Right cardiac atrium (tissue), 5 donors: ENCODE measurements at regions not wholly inside any gene's neighbourhood (a gene's known extent, or its start where the extent isn't known, plus 50 kb on each side); places are given as distances from the start of the nearest gene placed in this dataset.
"Not testable (repeated sequence)": the region's sequence is repeated elsewhere in the genome, so short reads cannot be mapped to it uniquely, and the experiment has no call there.

ENCODE experiments used
- ATAC-seq, 2 donors: fragments of 200-7000 bp; cut with Tn5 transposase; one replicate each; pipeline versions ENCODE4 v1.8.0 to v1.9.1; 2020; ENCODE audit warnings: moderate library complexity in 2 of 2, mild to moderate bottlenecking in 1 of 2
- DNase-seq, 3 donors: peaks; one replicate each; pipeline ENCODE4 v3.0.0-alpha.2; 2020
- H3K27ac ChIP-seq: one replicate; pipeline ENCODE4 v1.5.1; 2013; ENCODE audit warnings: mild to moderate bottlenecking, low read length, control low read depth, moderate library complexity
- H3K27me3 ChIP-seq: one replicate; pipeline ENCODE4 v1.6.1; 2013; ENCODE audit not compliant: control insufficient read depth, insufficient read depth
- H3K4me1 ChIP-seq: one replicate; pipeline ENCODE4 v1.6.1; 2013; ENCODE audit warnings: low read length; ENCODE audit not compliant: control insufficient read depth, insufficient read depth
- H3K4me3 ChIP-seq: one replicate; pipeline ENCODE4 v1.5.1; 2013; ENCODE audit warnings: low read length, control low read depth
- H3K9me3 ChIP-seq: one replicate; pipeline ENCODE4 v1.6.1; 2013; ENCODE audit warnings: low read length; ENCODE audit not compliant: control insufficient read depth
- WGBS: extraction: QIAGEN DNeasy Blood & Tissue Kit; methylation state at CpG from one replicate; pipeline ENCODE4 v1.1.7; 2013; 5-methylcytosine and 5-hydroxymethylcytosine counted together
- intact Hi-C, 4 donors: fragments of 100-400 bp; cut with DNase I; formaldehyde crosslinking; loops; one replicate each; pipeline versions ENCODE4 v1.11.0 to v1.14.0; 2022 to 2023
- donor health status: healthy with polysubstance abuse.
- donor health status: DM: no; HTN: yes; CAD: no.
- donor health status: DM: no; HTN: no; CAD: no.
- donor health status: DM: no; HTN: yes; CAD: no; lungs with severe emphysema.
- donor health status: DM: yes; HTN: yes; CAD: no.

- not testable (repeated sequence) for ATAC-seq, H3K27ac ChIP-seq, H3K27me3 ChIP-seq, H3K4me3 ChIP-seq, H3K9me3 ChIP-seq, DNase-seq, H3K4me1 ChIP-seq
- 69% methylated on average over 11 of the region's 11 CpGs for WGBS
- intact Hi-C loops: loop anchor here in 3 of 4 donors (10.0 kb wide), 3 partner anchors 452 to 612 kb away; no protein-coding TSS in a partner anchor
Measured at GRCh38 chr2:230617256-230617706, 95.4 kb upstream of the CAB39 start.

- Histone ChIP-seq H3K4me3 (no peak overlapping the region), H3K4me1 (no peaks in the 10 kb centered on the region), H3K27ac (no peak overlapping the region), H3K27me3 (no peaks in the 10 kb centered on the region), H3K9me3 (no peaks in the 10 kb centered on the region)
- intact Hi-C loops: loop anchor here in 3 of 4 donors (10.0 kb wide), 3 partner anchors 455 to 615 kb away; no protein-coding TSS in a partner anchor
- ATAC-seq (no peak), DNase-seq (no peak)
- 78% methylated on average over 8 of the region's 8 CpGs for WGBS
Measured at GRCh38 chr2:230619491-230619890, 93.2 kb upstream of the CAB39 start.

GRCh38 chr2:230625220-230625619 lies 87.4 kb upstream of the CAB39 start:
- ATAC-seq, H3K27me3 ChIP-seq, intact Hi-C loops, H3K4me3 ChIP-seq, DNase-seq, H3K27ac ChIP-seq, H3K4me1 ChIP-seq, H3K9me3 ChIP-seq: not testable (repeated sequence)
- 66% methylated on average over 4 of the region's 4 CpGs for WGBS

GRCh38 chr2:230627091-230627490 lies 85.6 kb upstream of the CAB39 start:
- H3K27ac ChIP-seq, DNase-seq, H3K4me3 ChIP-seq, intact Hi-C loops, H3K27me3 ChIP-seq, ATAC-seq, H3K9me3 ChIP-seq, H3K4me1 ChIP-seq: not testable (repeated sequence)
- WGBS: 99% methylated on average over 4 of the region's 4 CpGs

GRCh38 chr2:230627806-230628724 lies 84.6 kb upstream of the CAB39 start:
- H3K9me3 ChIP-seq: no peaks in the 10 kb centered on the region
- no peak overlapping the region for H3K27ac ChIP-seq
- H3K4me1 ChIP-seq: no peaks in the 10 kb centered on the region
- no peaks in the 10 kb centered on the region for H3K27me3 ChIP-seq
- WGBS: 53% methylated on average over 16 of the region's 16 CpGs
- H3K4me3 ChIP-seq: no peak overlapping the region
- DNase-seq (no peak), ATAC-seq (peak in 1 of 2 donors; percentile 51)
- intact Hi-C loops: no loop called here

- no peaks in the 10 kb centered on the region for H3K9me3 ChIP-seq
- DNase-seq (no peak), ATAC-seq (no peak)
- no peak overlapping the region for H3K4me3 ChIP-seq
- no peak overlapping the region for H3K27ac ChIP-seq
- WGBS: 92% methylated on average over 4 of the region's 4 CpGs
- no peaks in the 10 kb centered on the region for H3K4me1 ChIP-seq
- intact Hi-C loops: no loop called here
- H3K27me3 ChIP-seq: no peaks in the 10 kb centered on the region
Measured at GRCh38 chr2:230631470-230631869, 81.2 kb upstream of the CAB39 start.

- intact Hi-C loops: no loop called here
- ATAC-seq: no peak
- no peak overlapping the region for H3K4me3 ChIP-seq
Measured at GRCh38 chr2:230634146-230634545, 78.5 kb upstream of the CAB39 start.

GRCh38 chr2:230634721-230635313 lies 77.8 kb upstream of the CAB39 start:
- DNase-seq, H3K4me3 ChIP-seq, H3K27ac ChIP-seq, ATAC-seq, H3K27me3 ChIP-seq, intact Hi-C loops, H3K9me3 ChIP-seq, H3K4me1 ChIP-seq: not testable (repeated sequence)
- WGBS: 93% methylated on average over 5 of the region's 5 CpGs

More at GRCh38 chr2:230634146-230634545, 78.5 kb upstream of the CAB39 start:
- no peaks in the 10 kb centered on the region for H3K27me3 ChIP-seq
- H3K4me1 ChIP-seq: no peaks in the 10 kb centered on the region
- DNase-seq: no peak
- no peak overlapping the region for H3K27ac ChIP-seq
- 70% methylated on average over 1 of the region's 1 CpG for WGBS
- no peaks in the 10 kb centered on the region for H3K9me3 ChIP-seq

GRCh38 chr2:230636684-230637271 lies 75.9 kb upstream of the CAB39 start:
- H3K4me1 ChIP-seq: no peaks in the 10 kb centered on the region
- DNase-seq (no peak), ATAC-seq (no peak)
- intact Hi-C loops: no loop called here
- H3K27me3 ChIP-seq: no peaks in the 10 kb centered on the region
- H3K4me3 ChIP-seq: no peak overlapping the region
- H3K9me3 ChIP-seq: no peaks in the 10 kb centered on the region
- H3K27ac ChIP-seq: no peak overlapping the region
- 55% methylated on average over 6 of the region's 6 CpGs for WGBS

GRCh38 chr2:230637486-230637885 lies 75.2 kb upstream of the CAB39 start:
- H3K4me3 ChIP-seq, H3K4me1 ChIP-seq, H3K27ac ChIP-seq, H3K27me3 ChIP-seq, H3K9me3 ChIP-seq, ATAC-seq, DNase-seq, intact Hi-C loops: not testable (repeated sequence)
- 84% methylated on average over 8 of the region's 8 CpGs for WGBS

- no peak for ATAC-seq
- Histone ChIP-seq H3K27me3 (no peaks in the 10 kb centered on the region), H3K4me1 (no peaks in the 10 kb centered on the region), H3K4me3 (no peak overlapping the region), H3K9me3 (no peaks in the 10 kb centered on the region), H3K27ac (no peak overlapping the region)
- 79% methylated on average over 6 of the region's 6 CpGs for WGBS
- intact Hi-C loops: no loop called here
- no peak for DNase-seq
Measured at GRCh38 chr2:230640540-230641011, 72.1 kb upstream of the CAB39 start.
